ENCODE measurements at regions not wholly inside any gene's neighbourhood (a gene's known extent, or its start where the extent isn't known, plus 50 kb on each side); places are given as distances from the start of the nearest gene placed in this dataset.
A peak's percentile ranks its signal among the peaks of the same experiment; 100 is the strongest.

- H3K27ac ChIP-seq (ENCODE audit: extremely low read depth, low read depth, low read length) = no peak overlapping the region
- H3K27me3 ChIP-seq (ENCODE audit: control insufficient read depth in 2 of 2, insufficient read depth in 2 of 2, low read length in 2 of 2) = no peaks in the 10 kb centered on the region
- WGBS (ENCODE audit: insufficient coverage, low coverage, missing lambda C conversion rate) = 0% methylated on average over 5 of the region's 5 CpGs
- BruUV-seq (replicated peaks) = no TSS peak
- no peak overlapping the region for H3K9ac ChIP-seq (ENCODE audit: insufficient read depth in 1 of 2, low read depth in 2 of 2, low read length in 2 of 2)
- no peaks in the 10 kb centered on the region for H3K79me2 ChIP-seq (ENCODE audit: control insufficient read depth, insufficient read depth, low read length)
- no peaks in the 10 kb centered on the region for H3K36me3 ChIP-seq (ENCODE audit: control insufficient read depth, insufficient read depth, low read length)
- no peaks in the 10 kb centered on the region for H4K20me1 ChIP-seq (replicated peaks; ENCODE audit: control insufficient read depth, insufficient read depth, low read length)
- no peak for ATAC-seq
- no peak overlapping the region for H3K4me3 ChIP-seq
- TF ChIP-seq SIRT6 (IDR thresholded peaks at IDR 0.05; ENCODE audit: low read depth, low read length) (no peak), ARID2 (IDR thresholded peaks at IDR 0.05) (no peak), ZNF444 (CRISPR knock-in tag; IDR thresholded peaks at IDR 0.05) (no peak)
- H2AFZ ChIP-seq (ENCODE audit: low read depth, low read length) = no peak overlapping the region
- intact Hi-C loops (cut with micrococcal nuclease) = no loop called here
- ChIA-PET POLR2A (no interaction called here), CTCF (ENCODE audit: low intra/inter-chr PET ratio) (no interaction called here)
- no peak for FAIRE-seq
- no peak for DNase-seq (ENCODE audit: extremely low read depth in 1 of 4, low spot score in 3 of 4)
- in situ Hi-C loops (cut with MboI) = no loop called here
- no peaks in the 10 kb centered on the region for H3K9me3 ChIP-seq (replicated peaks; ENCODE audit: control insufficient read depth, insufficient read depth, low read depth, low read length)
- no peaks in the 10 kb centered on the region for H3K9me1 ChIP-seq (ENCODE audit: control insufficient read depth, insufficient read depth, low read length)
- H3K4me2 ChIP-seq (ENCODE audit: insufficient read depth, low read length) = no peak overlapping the region
- no peaks in the 10 kb centered on the region; a peak in 1 of 5 replicates for H3K4me1 ChIP-seq (replicated peaks in 1 of 2; ENCODE audit: control insufficient read depth in 2 of 2, insufficient read depth in 2 of 2, low read length in 2 of 2)
Measured at GRCh38 chr10:120132811-120133210, 240.3 kb downstream of the SEC23IP start.

GRCh38 chr10:120138689-120139088 is 246.2 kb downstream of the SEC23IP start:
- Histone ChIP-seq H3K36me3 (ENCODE audit: control insufficient read depth, insufficient read depth, low read length) (no peaks in the 10 kb centered on the region), H3K9me1 (ENCODE audit: control insufficient read depth, insufficient read depth, low read length) (no peaks in the 10 kb centered on the region), H3K27ac (ENCODE audit: extremely low read depth, low read depth, low read length) (no peak overlapping the region), H3K27me3 (ENCODE audit: control insufficient read depth in 2 of 2, insufficient read depth in 2 of 2, low read length in 2 of 2) (peaks cover 0 to 11% of the 10 kb centered on the region in 2 experiments; a peak in 2 of 5 replicates), H2AFZ (ENCODE audit: low read depth, low read length) (no peak overlapping the region), H4K20me1 (replicated peaks; ENCODE audit: control insufficient read depth, insufficient read depth, low read length) (no peaks in the 10 kb centered on the region), H3K4me2 (ENCODE audit: insufficient read depth, low read length) (no peak overlapping the region), H3K4me3 (no peak overlapping the region), H3K9ac (ENCODE audit: insufficient read depth in 1 of 2, low read depth in 2 of 2, low read length in 2 of 2) (no peak overlapping the region), H3K79me2 (ENCODE audit: control insufficient read depth, insufficient read depth, low read length) (no peaks in the 10 kb centered on the region), H3K9me3 (replicated peaks; ENCODE audit: control insufficient read depth, insufficient read depth, low read depth, low read length) (no peaks in the 10 kb centered on the region), H3K4me1 (replicated peaks in 1 of 2; ENCODE audit: control insufficient read depth in 2 of 2, insufficient read depth in 2 of 2, low read length in 2 of 2) (no peaks in the 10 kb centered on the region)
- TF ChIP-seq HDAC8 (tag; IDR thresholded peaks at IDR 0.05) (no peak), MAFF (IDR thresholded peaks at IDR 0.05; ENCODE audit: low read length) (0 out of 2 replicates have a peak, but pooled peaks have one; percentile 30), MAFK (IDR thresholded peaks at IDR 0.05; ENCODE audit: low read length) (0 out of 2 replicates have a peak, but pooled peaks have one; percentile 8), ATF1 (CRISPR knock-in tag; IDR thresholded peaks at IDR 0.05) (no peak), ATF1 (tag; IDR thresholded peaks at IDR 0.05) (no peak), ZNF316 (IDR thresholded peaks at IDR 0.05) (peak; percentile 50; the same call in 1 of the 2 replicates)
- ChIA-PET CTCF (ENCODE audit: low intra/inter-chr PET ratio) (no interaction called here), POLR2A (no interaction called here)
- no peak for FAIRE-seq
- WGBS (ENCODE audit: insufficient coverage, low coverage, missing lambda C conversion rate) = 0% methylated on average over 3 of the region's 3 CpGs
- BruUV-seq (replicated peaks) = no TSS peak
- DNase-seq (ENCODE audit: extremely low read depth in 1 of 4, low spot score in 3 of 4) = no peak
- intact Hi-C loops (cut with micrococcal nuclease) (no loop called here), in situ Hi-C loops (cut with MboI) (no loop called here)
- ATAC-seq = no peak
